ENCODE measurements at regions not wholly inside any gene's neighbourhood (a gene's known extent, or its start where the extent isn't known, plus 50 kb on each side); places are given as distances from the start of the nearest gene placed in this dataset.

DNA sequence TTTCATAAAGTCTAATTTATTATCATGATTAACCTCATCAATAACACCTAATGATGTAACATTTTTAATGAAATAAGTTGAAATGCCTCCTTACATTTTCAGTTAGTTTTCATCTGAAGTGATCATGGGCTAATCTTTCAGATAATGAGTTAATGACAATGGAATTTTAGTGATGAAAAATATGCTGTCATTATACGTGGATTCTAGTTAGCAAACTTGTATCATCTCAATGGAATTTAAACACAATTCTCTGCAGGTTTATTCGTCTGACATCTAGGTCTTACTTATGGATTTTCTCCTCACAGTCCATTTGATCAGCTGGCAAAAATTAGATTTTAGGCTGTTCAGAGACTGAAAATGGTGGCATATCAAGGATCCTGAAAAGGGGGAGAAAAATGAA is 885.0 kb downstream of the SLC4A3 start:
- FAIRE-seq (no peak), DNase-seq (ENCODE audit: extremely low read depth in 1 of 4, low spot score in 3 of 4) (no peak), ATAC-seq (no peak)
- Histone ChIP-seq H2AFZ (ENCODE audit: low read depth, low read length) (no peak overlapping the region), H3K79me2 (ENCODE audit: control insufficient read depth, insufficient read depth, low read length) (no peaks in the 10 kb centered on the region), H3K36me3 (ENCODE audit: control insufficient read depth, insufficient read depth, low read length) (no peaks in the 10 kb centered on the region), H3K27ac (ENCODE audit: extremely low read depth, low read depth, low read length) (no peak overlapping the region), H3K9me3 (replicated peaks; ENCODE audit: control insufficient read depth, insufficient read depth, low read depth, low read length) (no peaks in the 10 kb centered on the region), H3K4me1 (replicated peaks in 1 of 2; ENCODE audit: control insufficient read depth in 2 of 2, insufficient read depth in 2 of 2, low read length in 2 of 2) (no peaks in the 10 kb centered on the region), H3K9me1 (ENCODE audit: control insufficient read depth, insufficient read depth, low read length) (no peaks in the 10 kb centered on the region), H3K27me3 (ENCODE audit: control insufficient read depth in 2 of 2, insufficient read depth in 2 of 2, low read length in 2 of 2) (no peaks in the 10 kb centered on the region), H4K20me1 (replicated peaks; ENCODE audit: control insufficient read depth, insufficient read depth, low read length) (no peaks in the 10 kb centered on the region), H3K9ac (ENCODE audit: insufficient read depth in 1 of 2, low read depth in 2 of 2, low read length in 2 of 2) (no peak overlapping the region), H3K4me2 (ENCODE audit: insufficient read depth, low read length) (no peak overlapping the region), H3K4me3 (no peak overlapping the region)
- WGBS (ENCODE audit: insufficient coverage, low coverage, missing lambda C conversion rate), result 0% methylated on average over 2 of the region's 2 CpGs
- in situ Hi-C loops (cut with MboI) (no loop called here), intact Hi-C loops (cut with micrococcal nuclease) (no loop called here)
- CTCF ChIA-PET (ENCODE audit: low intra/inter-chr PET ratio), result no interaction called here
- POLR2A ChIA-PET, result no interaction called here
- no TSS peak for BruUV-seq (replicated peaks)
- TF ChIP-seq, protein P1, sequence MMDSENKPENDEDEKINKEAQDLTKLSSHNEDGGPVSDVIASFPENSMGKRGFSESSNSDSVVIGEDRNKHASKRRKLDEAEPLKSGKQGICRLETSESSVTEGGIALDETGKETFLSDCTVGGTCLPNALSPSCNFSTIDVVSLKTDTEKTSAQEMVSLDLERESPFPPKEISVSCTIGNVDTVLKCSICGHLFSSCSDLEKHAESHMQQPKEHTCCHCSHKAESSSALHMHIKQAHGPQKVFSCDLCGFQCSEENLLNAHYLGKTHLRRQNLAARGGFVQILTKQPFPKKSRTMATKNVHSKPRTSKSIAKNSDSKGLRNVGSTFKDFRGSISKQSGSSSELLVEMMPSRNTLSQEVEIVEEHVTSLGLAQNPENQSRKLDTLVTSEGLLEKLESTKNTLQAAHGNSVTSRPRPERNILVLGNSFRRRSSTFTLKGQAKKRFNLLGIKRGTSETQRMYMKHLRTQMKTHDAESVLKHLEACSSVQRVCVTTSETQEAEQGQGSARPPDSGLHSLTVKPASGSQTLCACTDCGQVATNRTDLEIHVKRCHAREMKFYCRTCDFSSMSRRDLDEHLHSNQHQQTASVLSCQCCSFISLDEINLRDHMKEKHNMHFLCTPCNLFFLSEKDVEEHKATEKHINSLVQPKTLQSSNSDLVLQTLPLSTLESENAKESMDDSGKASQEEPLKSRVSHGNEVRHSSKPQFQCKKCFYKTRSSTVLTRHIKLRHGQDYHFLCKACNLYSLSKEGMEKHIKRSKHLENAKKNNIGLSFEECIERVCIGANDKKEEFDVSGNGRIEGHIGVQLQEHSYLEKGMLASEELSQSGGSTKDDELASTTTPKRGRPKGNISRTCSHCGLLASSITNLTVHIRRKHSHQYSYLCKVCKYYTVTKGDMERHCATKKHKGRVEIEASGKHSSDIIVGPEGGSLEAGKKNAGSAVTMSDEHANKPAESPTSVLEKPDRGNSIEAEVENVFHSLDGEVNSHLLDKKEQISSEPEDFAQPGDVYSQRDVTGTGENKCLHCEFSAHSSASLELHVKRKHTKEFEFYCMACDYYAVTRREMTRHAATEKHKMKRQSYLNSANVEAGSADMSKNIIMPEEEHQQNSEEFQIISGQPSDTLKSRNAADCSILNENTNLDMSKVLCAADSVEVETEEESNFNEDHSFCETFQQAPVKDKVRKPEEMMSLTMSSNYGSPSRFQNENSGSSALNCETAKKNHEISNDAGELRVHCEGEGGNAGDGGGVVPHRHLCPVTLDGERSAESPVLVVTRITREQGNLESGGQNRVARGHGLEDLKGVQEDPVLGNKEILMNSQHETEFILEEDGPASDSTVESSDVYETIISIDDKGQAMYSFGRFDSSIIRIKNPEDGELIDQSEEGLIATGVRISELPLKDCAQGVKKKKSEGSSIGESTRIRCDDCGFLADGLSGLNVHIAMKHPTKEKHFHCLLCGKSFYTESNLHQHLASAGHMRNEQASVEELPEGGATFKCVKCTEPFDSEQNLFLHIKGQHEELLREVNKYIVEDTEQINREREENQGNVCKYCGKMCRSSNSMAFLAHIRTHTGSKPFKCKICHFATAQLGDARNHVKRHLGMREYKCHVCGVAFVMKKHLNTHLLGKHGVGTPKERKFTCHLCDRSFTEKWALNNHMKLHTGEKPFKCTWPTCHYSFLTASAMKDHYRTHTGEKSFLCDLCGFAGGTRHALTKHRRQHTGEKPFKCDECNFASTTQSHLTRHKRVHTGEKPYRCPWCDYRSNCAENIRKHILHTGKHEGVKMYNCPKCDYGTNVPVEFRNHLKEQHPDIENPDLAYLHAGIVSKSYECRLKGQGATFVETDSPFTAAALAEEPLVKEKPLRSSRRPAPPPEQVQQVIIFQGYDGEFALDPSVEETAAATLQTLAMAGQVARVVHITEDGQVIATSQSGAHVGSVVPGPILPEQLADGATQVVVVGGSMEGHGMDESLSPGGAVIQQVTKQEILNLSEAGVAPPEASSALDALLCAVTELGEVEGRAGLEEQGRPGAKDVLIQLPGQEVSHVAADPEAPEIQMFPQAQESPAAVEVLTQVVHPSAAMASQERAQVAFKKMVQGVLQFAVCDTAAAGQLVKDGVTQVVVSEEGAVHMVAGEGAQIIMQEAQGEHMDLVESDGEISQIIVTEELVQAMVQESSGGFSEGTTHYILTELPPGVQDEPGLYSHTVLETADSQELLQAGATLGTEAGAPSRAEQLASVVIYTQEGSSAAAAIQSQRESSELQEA (IDR thresholded peaks at IDR 0.05; ENCODE audit: low read depth), result no peak
- TF ChIP-seq, protein P2, sequence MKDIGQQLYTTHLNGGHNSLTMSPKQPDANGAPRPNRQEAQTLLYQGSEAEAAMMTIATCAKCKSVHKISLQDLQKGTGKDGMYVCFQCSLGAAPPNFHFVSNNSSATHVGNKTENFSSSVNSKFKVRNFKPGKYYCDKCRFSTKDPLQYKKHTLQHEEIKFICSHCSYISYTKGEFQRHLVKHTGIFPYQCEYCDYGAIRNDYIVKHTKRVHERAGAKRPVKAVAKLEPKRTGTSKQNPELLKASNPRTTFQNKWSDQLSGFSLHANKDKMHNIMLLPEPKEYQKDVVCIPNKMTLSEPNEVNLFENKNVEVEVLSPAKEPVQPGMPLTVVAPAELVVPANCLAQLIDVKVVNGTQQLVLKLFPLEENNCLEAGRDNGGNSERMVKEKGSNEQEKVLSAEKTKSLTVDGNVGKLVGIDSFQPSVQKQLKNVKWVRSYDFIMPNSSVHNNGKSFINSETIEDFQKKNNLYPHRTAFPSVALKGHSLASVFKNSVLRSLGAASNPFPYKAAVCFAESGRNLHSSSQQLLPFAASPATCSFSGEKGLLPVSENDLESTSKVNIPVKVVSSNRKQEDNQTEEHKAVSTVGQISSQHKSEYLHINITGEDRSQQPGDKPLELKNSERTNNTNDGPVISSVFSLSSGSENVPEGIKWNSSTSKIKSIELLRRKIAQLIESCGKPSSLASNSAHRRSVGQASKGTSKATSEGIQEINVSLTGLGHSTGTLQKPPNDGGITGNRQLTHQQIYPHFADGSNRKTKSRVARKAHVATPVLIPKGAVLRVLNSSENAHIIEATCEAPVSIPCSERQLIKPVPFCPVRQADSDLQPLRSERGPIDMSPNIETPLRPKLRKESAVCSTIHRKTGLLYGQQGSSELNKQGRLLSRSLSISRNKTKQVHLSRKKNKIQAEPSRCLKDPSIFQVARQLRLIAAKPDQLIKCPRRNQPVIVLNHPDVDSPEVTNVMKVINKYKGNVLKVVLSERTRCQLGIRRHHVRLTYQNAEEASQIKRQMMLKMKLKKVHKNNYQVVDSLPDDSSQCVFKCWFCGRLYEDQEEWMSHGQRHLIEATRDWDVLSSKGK (CRISPR knock-in tag; IDR thresholded peaks at IDR 0.05), result no peak
- TF ChIP-seq CEBPB (tag; IDR thresholded peaks at IDR 0.05) (no peak), PTRF (tag; IDR thresholded peaks at IDR 0.05) (no peak), TBP (optimal IDR thresholded peaks at IDR 0.05; ENCODE audit: low read depth, low read length) (no peak), TFE3 (CRISPR knock-in tag; IDR thresholded peaks at IDR 0.05) (no peak)
- TF ChIP-seq, protein P3, sequence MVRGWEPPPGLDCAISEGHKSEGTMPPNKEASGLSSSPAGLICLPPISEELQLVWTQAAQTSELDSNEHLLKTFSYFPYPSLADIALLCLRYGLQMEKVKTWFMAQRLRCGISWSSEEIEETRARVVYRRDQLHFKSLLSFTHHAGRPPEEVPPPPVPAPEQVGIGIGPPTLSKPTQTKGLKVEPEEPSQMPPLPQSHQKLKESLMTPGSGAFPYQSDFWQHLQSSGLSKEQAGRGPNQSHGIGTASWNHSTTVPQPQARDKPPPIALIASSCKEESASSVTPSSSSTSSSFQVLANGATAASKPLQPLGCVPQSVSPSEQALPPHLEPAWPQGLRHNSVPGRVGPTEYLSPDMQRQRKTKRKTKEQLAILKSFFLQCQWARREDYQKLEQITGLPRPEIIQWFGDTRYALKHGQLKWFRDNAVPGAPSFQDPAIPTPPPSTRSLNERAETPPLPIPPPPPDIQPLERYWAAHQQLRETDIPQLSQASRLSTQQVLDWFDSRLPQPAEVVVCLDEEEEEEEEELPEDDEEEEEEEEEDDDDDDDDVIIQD (CRISPR knock-in tag; IDR thresholded peaks at IDR 0.05), result no peak

Data from K562 (cell line).